ENCODE measurements at regions not wholly inside any gene's neighbourhood (a gene's known extent, or its start where the extent isn't known, plus 50 kb on each side); places are given as distances from the start of the nearest gene placed in this dataset.
"Not testable (repeated sequence)": the region's sequence is repeated elsewhere in the genome, so short reads cannot be mapped to it uniquely, and the experiment has no call there.

- H3K4me2 ChIP-seq (ENCODE audit: low read depth, low read length) = no peak overlapping the region
- no peaks in the 10 kb centered on the region for H3K4me1 ChIP-seq (ENCODE audit: low read length)
- no peaks in the 10 kb centered on the region for H3K9me2 ChIP-seq (replicated peaks; ENCODE audit: insufficient read depth, low read length)
- H3K27me3 ChIP-seq (replicated peaks; ENCODE audit: insufficient read depth, low read length) = no peaks in the 10 kb centered on the region
- H3K79me2 ChIP-seq (ENCODE audit: low read length) = no peaks in the 10 kb centered on the region
- H4K20me1 ChIP-seq (ENCODE audit: insufficient read depth, low read length) = no peaks in the 10 kb centered on the region
- H3K4me3 ChIP-seq (ENCODE audit: low read length) = no peak overlapping the region
- no peaks in the 10 kb centered on the region for H3K36me3 ChIP-seq (replicated peaks; ENCODE audit: insufficient read depth, low read length)
- H3K27ac ChIP-seq (ENCODE audit: low read length) = no peak overlapping the region
- H3K9me3 ChIP-seq (replicated peaks; ENCODE audit: insufficient read depth, low read length) = no peaks in the 10 kb centered on the region
- no peak overlapping the region for H3K9ac ChIP-seq (ENCODE audit: low read length)
- TF ChIP-seq EZH2 (optimal IDR thresholded peaks at IDR 0.05; ENCODE audit: low read depth, low read length) = no peak
- no peak for TF ChIP-seq EZH2phosphoT487 (IDR thresholded peaks at IDR 0.05; ENCODE audit: low read length)
- TF ChIP-seq, protein P1, sequence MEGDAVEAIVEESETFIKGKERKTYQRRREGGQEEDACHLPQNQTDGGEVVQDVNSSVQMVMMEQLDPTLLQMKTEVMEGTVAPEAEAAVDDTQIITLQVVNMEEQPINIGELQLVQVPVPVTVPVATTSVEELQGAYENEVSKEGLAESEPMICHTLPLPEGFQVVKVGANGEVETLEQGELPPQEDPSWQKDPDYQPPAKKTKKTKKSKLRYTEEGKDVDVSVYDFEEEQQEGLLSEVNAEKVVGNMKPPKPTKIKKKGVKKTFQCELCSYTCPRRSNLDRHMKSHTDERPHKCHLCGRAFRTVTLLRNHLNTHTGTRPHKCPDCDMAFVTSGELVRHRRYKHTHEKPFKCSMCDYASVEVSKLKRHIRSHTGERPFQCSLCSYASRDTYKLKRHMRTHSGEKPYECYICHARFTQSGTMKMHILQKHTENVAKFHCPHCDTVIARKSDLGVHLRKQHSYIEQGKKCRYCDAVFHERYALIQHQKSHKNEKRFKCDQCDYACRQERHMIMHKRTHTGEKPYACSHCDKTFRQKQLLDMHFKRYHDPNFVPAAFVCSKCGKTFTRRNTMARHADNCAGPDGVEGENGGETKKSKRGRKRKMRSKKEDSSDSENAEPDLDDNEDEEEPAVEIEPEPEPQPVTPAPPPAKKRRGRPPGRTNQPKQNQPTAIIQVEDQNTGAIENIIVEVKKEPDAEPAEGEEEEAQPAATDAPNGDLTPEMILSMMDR (IDR thresholded peaks at IDR 0.05; ENCODE audit: low read length) = no peak
- no peaks in the 10 kb centered on the region for H3F3A ChIP-seq (ENCODE audit: insufficient read depth, low read length)
- H2AFZ ChIP-seq (ENCODE audit: low read length) = no peak overlapping the region
- no peak for DNase-seq
Measured at GRCh38 chr17:20733923-20734322, 154.4 kb downstream of the CDRT15L2 start.

DNA sequence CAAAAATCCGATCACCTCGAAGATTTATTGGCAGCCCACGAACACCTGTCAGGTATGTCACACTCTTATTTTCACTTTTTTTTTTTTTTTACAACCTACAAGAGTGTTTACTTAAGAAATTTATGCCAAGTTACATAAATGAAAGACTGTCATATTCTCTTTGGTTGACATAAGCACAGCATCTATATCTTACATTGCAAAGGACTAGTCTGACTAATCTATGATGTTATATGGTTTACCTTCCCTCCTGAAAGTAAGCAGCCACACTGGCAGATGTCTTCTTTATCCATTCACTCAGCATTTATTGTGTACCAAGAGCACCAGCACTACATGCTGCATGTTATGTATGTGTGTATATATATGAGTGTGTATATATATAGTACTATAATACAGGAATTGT, 156.3 kb downstream of the CDRT15L2 start:
- H3K36me3 ChIP-seq (replicated peaks; ENCODE audit: insufficient read depth, low read length) = no peaks in the 10 kb centered on the region
- H2AFZ ChIP-seq (ENCODE audit: low read length) = no peak overlapping the region
- no peaks in the 10 kb centered on the region for H3K4me1 ChIP-seq (ENCODE audit: low read length)
- H3K9me3 ChIP-seq (replicated peaks; ENCODE audit: insufficient read depth, low read length) = no peaks in the 10 kb centered on the region
- no peak overlapping the region for H3K9ac ChIP-seq (ENCODE audit: low read length)
- no peaks in the 10 kb centered on the region for H4K20me1 ChIP-seq (ENCODE audit: insufficient read depth, low read length)
- H3F3A ChIP-seq (ENCODE audit: insufficient read depth, low read length) = no peaks in the 10 kb centered on the region
- no peak overlapping the region for H3K4me3 ChIP-seq (ENCODE audit: low read length)
- DNase-seq = no peak
- no peaks in the 10 kb centered on the region for H3K79me2 ChIP-seq (ENCODE audit: low read length)
- H3K27ac ChIP-seq (ENCODE audit: low read length) = no peak overlapping the region
- TF ChIP-seq, protein P1 (IDR thresholded peaks at IDR 0.05; ENCODE audit: low read length) = no peak
- TF ChIP-seq EZH2 (optimal IDR thresholded peaks at IDR 0.05; ENCODE audit: low read depth, low read length) (no peak), EZH2phosphoT487 (IDR thresholded peaks at IDR 0.05; ENCODE audit: low read length) (no peak)
- no peak overlapping the region for H3K4me2 ChIP-seq (ENCODE audit: low read depth, low read length)
- no peaks in the 10 kb centered on the region for H3K27me3 ChIP-seq (replicated peaks; ENCODE audit: insufficient read depth, low read length)
- H3K9me2 ChIP-seq (replicated peaks; ENCODE audit: insufficient read depth, low read length) = no peaks in the 10 kb centered on the region

- H2AFZ ChIP-seq (ENCODE audit: low read length) = not testable (repeated sequence)
Measured at GRCh38 chr17:20737636-20738035, 158.1 kb downstream of the CDRT15L2 start.

DNA sequence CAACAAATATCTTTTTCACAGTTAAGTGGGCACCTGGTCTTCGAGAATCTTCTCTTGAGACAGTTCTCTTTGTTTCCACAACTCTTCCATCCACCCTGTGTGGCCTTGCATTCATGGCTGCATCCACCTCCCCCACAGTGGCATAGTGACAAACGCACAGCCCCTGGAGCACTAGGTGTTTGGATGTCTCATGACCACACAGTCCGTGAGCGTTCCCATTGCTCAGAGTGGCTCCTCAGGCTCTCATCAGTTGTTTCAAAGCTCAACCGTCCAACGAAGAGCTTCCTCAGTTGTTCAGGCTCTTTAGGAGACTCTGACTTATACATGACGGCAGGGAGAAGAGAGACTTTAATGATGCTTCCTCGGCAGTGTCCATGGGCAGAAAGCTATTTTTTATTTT, 191.6 kb downstream of the CDRT15L2 start:
- Histone ChIP-seq H3K4me1 (ENCODE audit: low read length) (peaks cover 21% of the 10 kb centered on the region), H3K4me3 (ENCODE audit: low read length) (no peak overlapping the region), H3K27ac (ENCODE audit: low read length) (no peak overlapping the region), H3K9me3 (replicated peaks; ENCODE audit: insufficient read depth, low read length) (no peaks in the 10 kb centered on the region), H3F3A (ENCODE audit: insufficient read depth, low read length) (peaks cover 10% of the 10 kb centered on the region; the same call in 1 of the 2 replicates), H3K9ac (ENCODE audit: low read length) (no peak overlapping the region), H4K20me1 (ENCODE audit: insufficient read depth, low read length) (no peaks in the 10 kb centered on the region), H3K79me2 (ENCODE audit: low read length) (no peaks in the 10 kb centered on the region), H3K9me2 (replicated peaks; ENCODE audit: insufficient read depth, low read length) (no peaks in the 10 kb centered on the region), H2AFZ (ENCODE audit: low read length) (no peak overlapping the region), H3K4me2 (ENCODE audit: low read depth, low read length) (no peak overlapping the region), H3K36me3 (replicated peaks; ENCODE audit: insufficient read depth, low read length) (no peaks in the 10 kb centered on the region), H3K27me3 (replicated peaks; ENCODE audit: insufficient read depth, low read length) (no peaks in the 10 kb centered on the region)
- TF ChIP-seq EZH2 (optimal IDR thresholded peaks at IDR 0.05; ENCODE audit: low read depth, low read length) = no peak
- TF ChIP-seq EZH2phosphoT487 (IDR thresholded peaks at IDR 0.05; ENCODE audit: low read length) = no peak
- TF ChIP-seq, protein P1 (IDR thresholded peaks at IDR 0.05; ENCODE audit: low read length) = no peak
- DNase-seq = no peak

More at GRCh38 chr17:20737636-20738035, 158.1 kb downstream of the CDRT15L2 start:
- not testable (repeated sequence) for H3K79me2 ChIP-seq (ENCODE audit: low read length); H3K27me3 ChIP-seq (replicated peaks; ENCODE audit: insufficient read depth, low read length); H4K20me1 ChIP-seq (ENCODE audit: insufficient read depth, low read length); H3K9ac ChIP-seq (ENCODE audit: low read length); H3K36me3 ChIP-seq (replicated peaks; ENCODE audit: insufficient read depth, low read length); H3K27ac ChIP-seq (ENCODE audit: low read length); H3K4me2 ChIP-seq (ENCODE audit: low read depth, low read length); H3K4me3 ChIP-seq (ENCODE audit: low read length); H3K4me1 ChIP-seq (ENCODE audit: low read length); H3K9me2 ChIP-seq (replicated peaks; ENCODE audit: insufficient read depth, low read length); H3K9me3 ChIP-seq (replicated peaks; ENCODE audit: insufficient read depth, low read length); H3F3A ChIP-seq (ENCODE audit: insufficient read depth, low read length)
- peak; percentile 18 for DNase-seq

All from MM.1S (cell line).